ENCODE measurements at regions not wholly inside any gene's neighbourhood (a gene's known extent, or its start where the extent isn't known, plus 50 kb on each side); places are given as distances from the start of the nearest gene placed in this dataset.
"Not testable (repeated sequence)": the region's sequence is repeated elsewhere in the genome, so short reads cannot be mapped to it uniquely, and the experiment has no call there.

DNA sequence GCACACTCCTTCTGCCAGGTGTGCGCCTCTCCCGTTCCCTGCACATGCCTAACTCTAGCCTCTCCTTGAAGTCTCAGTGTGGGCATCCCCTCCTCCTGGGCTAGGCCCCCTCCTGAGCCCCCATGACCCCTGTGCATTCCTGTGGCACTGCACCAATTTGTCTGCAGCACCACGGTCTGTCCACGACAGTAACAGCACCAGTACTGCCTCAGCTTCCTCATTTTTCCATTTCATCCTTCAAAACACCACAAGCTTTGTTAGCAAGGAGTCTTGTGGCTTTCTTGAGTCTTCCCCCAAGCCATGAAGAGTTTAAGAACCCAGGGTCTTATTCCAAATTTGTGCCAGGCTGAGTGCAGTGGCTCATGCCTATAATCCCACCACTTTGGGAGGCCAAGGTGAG is 182.4 kb downstream of the TBC1D2B start:
- H3K36me3 ChIP-seq (ENCODE audit: control insufficient read depth, insufficient read depth, low read length): not testable (repeated sequence)
- peaks cover 14% of the 10 kb centered on the region for H3K4me1 ChIP-seq (ENCODE audit: control insufficient read depth, insufficient read depth, low read length, poor library complexity, severe bottlenecking)
- 94 to 95% methylated on average over 2 to 4 of the region's 4 CpGs for WGBS, 2 experiments (ENCODE audit: insufficient coverage in 2 of 2)

GRCh38 chr15:77893671-77894640 is 183.6 kb downstream of the TBC1D2B start:
- not testable (repeated sequence) for H3K9me3 ChIP-seq (ENCODE audit: control insufficient read depth, low read length); H3K27ac ChIP-seq (ENCODE audit: low read depth, low read length, severe bottlenecking); H3K4me3 ChIP-seq (ENCODE audit: extremely low read depth, insufficient read depth, low read length, poor library complexity, severe bottlenecking); H3K36me3 ChIP-seq (ENCODE audit: control insufficient read depth, insufficient read depth, low read length)
- H3K4me1 ChIP-seq (ENCODE audit: control insufficient read depth, insufficient read depth, low read length, poor library complexity, severe bottlenecking): peaks cover 20% of the 10 kb centered on the region
- WGBS, 2 experiments (ENCODE audit: insufficient coverage in 2 of 2): 92 to 93% methylated on average over 16 to 29 of the region's 52 CpGs

More for the DNA sequence above, 182.4 kb downstream of the TBC1D2B start:
- not testable (repeated sequence) for H3K9me3 ChIP-seq (ENCODE audit: control insufficient read depth, low read length); H3K27ac ChIP-seq (ENCODE audit: low read depth, low read length, severe bottlenecking); H3K4me3 ChIP-seq (ENCODE audit: extremely low read depth, insufficient read depth, low read length, poor library complexity, severe bottlenecking)

- not testable (repeated sequence) for H3K4me3 ChIP-seq (ENCODE audit: extremely low read depth, insufficient read depth, low read length, poor library complexity, severe bottlenecking)
Observed at GRCh38 chr15:77893246-77893645, 184.3 kb downstream of the TBC1D2B start.

GRCh38 chr15:77892335-77892734 is 185.2 kb downstream of the TBC1D2B start:
- Histone ChIP-seq H3K4me1 (ENCODE audit: control insufficient read depth, insufficient read depth, low read length, poor library complexity, severe bottlenecking) (peaks cover 23% of the 10 kb centered on the region), H3K4me3 (ENCODE audit: extremely low read depth, insufficient read depth, low read length, poor library complexity, severe bottlenecking) (no peak overlapping the region), H3K36me3 (ENCODE audit: control insufficient read depth, insufficient read depth, low read length) (no peaks in the 10 kb centered on the region), H3K9me3 (ENCODE audit: control insufficient read depth, low read length) (no peaks in the 10 kb centered on the region), H3K27ac (ENCODE audit: low read depth, low read length, severe bottlenecking) (no peak overlapping the region)
- 89 to 94% methylated on average over 2 to 3 of the region's 3 CpGs for WGBS, 2 experiments (ENCODE audit: insufficient coverage in 2 of 2)

More at GRCh38 chr15:77893246-77893645, 184.3 kb downstream of the TBC1D2B start:
- not testable (repeated sequence) for H3K36me3 ChIP-seq (ENCODE audit: control insufficient read depth, insufficient read depth, low read length); H3K27ac ChIP-seq (ENCODE audit: low read depth, low read length, severe bottlenecking); H3K9me3 ChIP-seq (ENCODE audit: control insufficient read depth, low read length)
- peaks cover 21% of the 10 kb centered on the region for H3K4me1 ChIP-seq (ENCODE audit: control insufficient read depth, insufficient read depth, low read length, poor library complexity, severe bottlenecking)
- WGBS, 2 experiments (ENCODE audit: insufficient coverage in 2 of 2): 96 to 98% methylated on average over 5 to 7 of the region's 7 CpGs

- not testable (repeated sequence) for H3K9me3 ChIP-seq (ENCODE audit: control insufficient read depth, low read length); H3K4me3 ChIP-seq (ENCODE audit: extremely low read depth, insufficient read depth, low read length, poor library complexity, severe bottlenecking); H3K27ac ChIP-seq (ENCODE audit: low read depth, low read length, severe bottlenecking); H3K36me3 ChIP-seq (ENCODE audit: control insufficient read depth, insufficient read depth, low read length)
- 92% methylated on average over 5 of the region's 8 CpGs; no CpG with 5 or more reads in 1 of the 2 experiments for WGBS, 2 experiments (ENCODE audit: insufficient coverage in 2 of 2)
- peaks cover 26% of the 10 kb centered on the region for H3K4me1 ChIP-seq (ENCODE audit: control insufficient read depth, insufficient read depth, low read length, poor library complexity, severe bottlenecking)
Observed at GRCh38 chr15:77891862-77892261, 185.6 kb downstream of the TBC1D2B start.

GRCh38 chr15:77890911-77891801 is 186.4 kb downstream of the TBC1D2B start:
- H3K9me3 ChIP-seq (ENCODE audit: control insufficient read depth, low read length); H3K27ac ChIP-seq (ENCODE audit: low read depth, low read length, severe bottlenecking); H3K36me3 ChIP-seq (ENCODE audit: control insufficient read depth, insufficient read depth, low read length); H3K4me3 ChIP-seq (ENCODE audit: extremely low read depth, insufficient read depth, low read length, poor library complexity, severe bottlenecking): not testable (repeated sequence)
- peaks cover 26% of the 10 kb centered on the region for H3K4me1 ChIP-seq (ENCODE audit: control insufficient read depth, insufficient read depth, low read length, poor library complexity, severe bottlenecking)
- 67 to 90% methylated on average over 2 to 5 of the region's 20 CpGs for WGBS, 2 experiments (ENCODE audit: insufficient coverage in 2 of 2)

GRCh38 chr15:77889828-77890725 is 187.4 kb downstream of the TBC1D2B start:
- H3K9me3 ChIP-seq (ENCODE audit: control insufficient read depth, low read length); H3K4me3 ChIP-seq (ENCODE audit: extremely low read depth, insufficient read depth, low read length, poor library complexity, severe bottlenecking); H3K36me3 ChIP-seq (ENCODE audit: control insufficient read depth, insufficient read depth, low read length); H3K27ac ChIP-seq (ENCODE audit: low read depth, low read length, severe bottlenecking): not testable (repeated sequence)
- peaks cover 36% of the 10 kb centered on the region for H3K4me1 ChIP-seq (ENCODE audit: control insufficient read depth, insufficient read depth, low read length, poor library complexity, severe bottlenecking)
- 96 to 97% methylated on average over 11 to 13 of the region's 15 CpGs for WGBS, 2 experiments (ENCODE audit: insufficient coverage in 2 of 2)

DNA sequence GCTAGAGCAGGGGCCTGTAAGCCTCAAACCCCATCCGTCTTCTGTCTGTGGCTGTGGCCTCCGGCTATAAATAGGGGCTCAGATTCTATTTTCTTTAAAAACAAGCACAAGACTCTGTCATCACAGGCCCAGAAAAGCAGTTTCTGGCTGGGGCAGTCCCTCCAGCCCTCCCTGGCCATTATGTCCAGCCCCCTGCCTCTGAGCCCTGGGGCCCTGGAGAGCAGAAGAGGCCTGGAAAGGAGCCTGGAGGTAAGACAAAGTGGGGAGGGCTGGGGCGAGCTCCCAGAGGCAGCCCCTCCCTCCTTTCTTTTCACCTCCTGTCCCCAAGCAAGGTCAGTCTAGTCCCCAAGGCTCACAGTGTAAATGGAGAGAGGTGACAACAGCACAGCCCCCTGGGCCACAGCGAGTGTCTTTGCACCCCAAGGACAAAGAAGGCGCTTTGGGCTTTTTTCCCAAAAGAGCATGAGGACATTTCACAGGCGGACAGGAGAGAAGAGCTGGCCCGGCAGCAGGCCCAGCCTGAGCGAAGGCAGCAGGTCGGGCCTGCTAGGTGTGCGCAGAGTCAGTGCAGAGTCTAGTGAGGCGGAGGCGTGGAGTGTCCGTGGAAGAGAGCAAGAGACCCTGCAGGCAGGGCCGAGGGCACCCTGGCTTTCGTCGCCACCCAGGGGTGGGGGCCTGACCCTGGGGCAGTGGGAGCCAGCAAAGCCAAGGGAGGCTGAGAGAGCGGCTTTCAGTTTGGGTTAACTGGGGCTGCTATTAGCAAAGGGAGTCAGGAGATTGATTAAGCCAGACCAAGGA is 188.3 kb downstream of the TBC1D2B start:
- Histone ChIP-seq H3K4me3 (ENCODE audit: extremely low read depth, insufficient read depth, low read length, poor library complexity, severe bottlenecking) (no peak overlapping the region), H3K9me3 (ENCODE audit: control insufficient read depth, low read length) (no peaks in the 10 kb centered on the region), H3K36me3 (ENCODE audit: control insufficient read depth, insufficient read depth, low read length) (no peaks in the 10 kb centered on the region), H3K27ac (ENCODE audit: low read depth, low read length, severe bottlenecking) (peak overlapping the region; percentile 55), H3K4me1 (ENCODE audit: control insufficient read depth, insufficient read depth, low read length, poor library complexity, severe bottlenecking) (peaks cover 40% of the 10 kb centered on the region)
- WGBS, 2 experiments (ENCODE audit: insufficient coverage in 2 of 2): 92 to 94% methylated on average over 14 of the region's 17 CpGs

DNA sequence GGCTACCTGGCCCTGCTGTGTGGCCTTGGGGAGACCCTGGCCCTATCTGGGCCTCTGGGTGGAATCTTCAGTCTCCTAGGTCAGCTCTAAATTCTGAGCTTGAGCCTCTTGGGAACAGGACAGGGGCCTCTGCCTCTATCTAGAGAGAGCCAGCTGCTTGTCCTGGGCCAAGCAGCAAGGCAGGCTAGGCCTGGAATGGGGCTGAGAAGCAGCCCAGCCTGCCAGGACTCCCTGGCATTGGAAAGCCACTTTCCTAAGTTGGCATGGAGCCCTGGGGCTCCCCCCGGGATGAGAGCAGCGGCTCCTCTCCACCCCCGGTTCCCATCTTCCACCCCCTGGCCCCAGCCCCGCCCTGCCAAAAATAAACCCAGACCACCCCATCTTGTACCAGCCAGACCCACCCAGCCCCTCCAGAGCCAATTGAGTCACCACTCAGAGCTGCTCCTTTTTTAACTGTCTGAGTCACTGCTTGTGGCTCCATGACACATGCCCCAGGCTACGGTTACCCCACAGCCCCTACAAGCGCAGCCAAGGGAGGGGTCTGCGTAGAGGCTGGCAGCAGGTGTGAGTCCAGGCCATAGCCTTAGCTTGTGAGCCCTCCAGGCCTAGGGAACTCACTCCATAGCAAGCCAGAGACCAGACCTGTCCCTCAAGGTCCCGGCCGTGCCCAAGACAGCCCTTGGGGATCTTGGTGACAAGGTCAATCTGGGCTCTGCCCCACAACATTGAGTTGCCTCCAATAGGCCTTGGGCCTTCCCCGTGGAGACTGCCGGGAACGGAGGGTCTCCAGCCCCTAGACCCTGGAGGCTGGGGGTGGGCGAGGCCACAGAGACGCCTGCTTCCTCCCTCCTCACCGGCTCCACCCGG is 189.7 kb downstream of the TBC1D2B start:
- WGBS, 2 experiments (ENCODE audit: insufficient coverage in 2 of 2): 93 to 100% methylated on average over 2 of the region's 16 CpGs
- not testable (repeated sequence) for H3K9me3 ChIP-seq (ENCODE audit: control insufficient read depth, low read length); H3K4me3 ChIP-seq (ENCODE audit: extremely low read depth, insufficient read depth, low read length, poor library complexity, severe bottlenecking); H3K36me3 ChIP-seq (ENCODE audit: control insufficient read depth, insufficient read depth, low read length)
- peaks cover 43% of the 10 kb centered on the region for H3K4me1 ChIP-seq (ENCODE audit: control insufficient read depth, insufficient read depth, low read length, poor library complexity, severe bottlenecking)
- H3K27ac ChIP-seq (ENCODE audit: low read depth, low read length, severe bottlenecking): peak overlapping the region; percentile 73

Data from mesodermal cell (in vitro differentiated cells).